CD4-positive, alpha-beta T cell treated with Interferon gamma for 1 hour (primary cell): ENCODE measurements at regions not wholly inside any gene's neighbourhood (a gene's known extent, or its start where the extent isn't known, plus 50 kb on each side); places are given as distances from the start of the nearest gene placed in this dataset.
A peak's percentile ranks its signal among the peaks of the same experiment; 100 is the strongest.
"Not testable (repeated sequence)": the region's sequence is repeated elsewhere in the genome, so short reads cannot be mapped to it uniquely, and the experiment has no call there.

Source experiments
- DNase-seq: peaks from one replicate; pipeline ENCODE4 v3.0.0-alpha.2; 2020

DNA sequence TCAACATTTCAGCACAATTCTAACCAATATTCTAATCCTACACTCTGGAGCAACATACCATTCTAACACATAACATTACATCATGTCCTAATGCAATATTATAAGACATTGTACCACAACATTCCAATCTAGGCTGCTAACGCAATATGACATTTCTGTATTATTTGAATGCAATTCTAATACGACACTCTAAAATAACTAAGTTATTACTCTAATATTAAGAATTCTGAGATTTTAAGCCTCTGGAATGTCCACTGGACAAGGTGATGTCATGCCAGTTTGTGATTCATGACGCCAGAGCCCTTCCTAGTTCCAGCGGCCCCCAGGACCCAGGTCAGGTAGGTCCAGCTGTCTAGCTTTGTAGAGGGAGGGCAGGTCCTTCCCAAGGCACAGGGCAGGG, 69.7 kb upstream of the SIRPA start:
- no peak for DNase-seq

DNA sequence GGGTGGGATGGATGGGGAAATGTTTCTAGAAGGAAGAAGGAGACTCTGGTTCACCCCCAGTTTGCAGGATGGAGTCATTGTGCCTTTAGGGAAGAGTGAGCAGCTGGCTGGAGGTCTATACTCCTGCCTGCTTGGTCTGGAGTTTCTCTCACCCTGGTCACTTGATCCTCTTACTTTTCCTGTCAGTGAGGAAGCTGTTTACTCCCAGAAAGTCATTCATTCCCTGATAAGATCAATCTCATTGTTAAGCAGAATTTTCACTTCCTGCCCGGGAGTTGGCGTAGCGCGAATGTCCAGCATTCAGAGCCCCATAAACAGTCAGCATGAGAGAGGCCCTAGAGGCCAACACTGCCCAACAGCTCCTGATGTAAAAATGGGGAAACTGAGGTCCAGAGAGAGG, 70.4 kb upstream of the SIRPA start:
- no peak for DNase-seq

DNA sequence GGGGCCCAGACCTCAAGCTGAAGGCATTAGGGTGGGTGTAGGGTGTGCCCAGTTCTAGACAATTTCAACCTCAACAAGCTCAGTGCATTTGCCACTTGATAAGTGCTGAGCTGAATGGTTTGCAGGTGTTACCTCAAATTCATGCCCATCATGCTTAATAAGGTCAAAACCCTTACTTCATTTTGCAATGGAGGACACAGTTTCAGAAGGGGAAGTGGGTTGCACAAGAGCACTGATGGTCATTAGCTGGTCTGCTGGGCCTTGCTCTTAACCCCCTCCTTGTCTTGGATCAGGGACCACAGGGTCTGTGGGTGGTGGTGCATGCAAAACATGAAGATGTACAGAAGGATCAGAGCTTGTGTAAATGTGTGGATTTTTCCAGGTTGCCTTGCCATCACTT, 71.0 kb upstream of the SIRPA start:
- DNase-seq = no peak

DNA sequence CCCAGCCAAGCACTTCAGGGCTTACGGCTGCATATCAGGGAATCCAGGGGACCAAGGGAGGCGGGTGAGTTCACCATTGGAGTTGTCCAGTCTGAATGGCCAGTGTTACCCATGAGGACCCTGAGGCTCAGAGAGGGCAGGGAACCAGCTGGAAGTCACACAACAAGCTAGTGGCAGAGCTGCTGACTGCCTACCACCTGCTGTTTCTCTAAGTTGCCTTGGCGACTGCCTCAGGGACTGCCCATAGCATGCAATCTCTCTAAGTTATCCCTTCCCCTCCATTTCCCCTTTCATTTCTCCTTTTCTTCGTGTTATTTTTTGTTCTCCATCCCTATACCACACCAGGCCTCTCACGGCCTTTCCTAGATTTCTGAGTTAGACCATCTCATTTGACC, 71.8 kb upstream of the SIRPA start:
- no peak for DNase-seq

DNA sequence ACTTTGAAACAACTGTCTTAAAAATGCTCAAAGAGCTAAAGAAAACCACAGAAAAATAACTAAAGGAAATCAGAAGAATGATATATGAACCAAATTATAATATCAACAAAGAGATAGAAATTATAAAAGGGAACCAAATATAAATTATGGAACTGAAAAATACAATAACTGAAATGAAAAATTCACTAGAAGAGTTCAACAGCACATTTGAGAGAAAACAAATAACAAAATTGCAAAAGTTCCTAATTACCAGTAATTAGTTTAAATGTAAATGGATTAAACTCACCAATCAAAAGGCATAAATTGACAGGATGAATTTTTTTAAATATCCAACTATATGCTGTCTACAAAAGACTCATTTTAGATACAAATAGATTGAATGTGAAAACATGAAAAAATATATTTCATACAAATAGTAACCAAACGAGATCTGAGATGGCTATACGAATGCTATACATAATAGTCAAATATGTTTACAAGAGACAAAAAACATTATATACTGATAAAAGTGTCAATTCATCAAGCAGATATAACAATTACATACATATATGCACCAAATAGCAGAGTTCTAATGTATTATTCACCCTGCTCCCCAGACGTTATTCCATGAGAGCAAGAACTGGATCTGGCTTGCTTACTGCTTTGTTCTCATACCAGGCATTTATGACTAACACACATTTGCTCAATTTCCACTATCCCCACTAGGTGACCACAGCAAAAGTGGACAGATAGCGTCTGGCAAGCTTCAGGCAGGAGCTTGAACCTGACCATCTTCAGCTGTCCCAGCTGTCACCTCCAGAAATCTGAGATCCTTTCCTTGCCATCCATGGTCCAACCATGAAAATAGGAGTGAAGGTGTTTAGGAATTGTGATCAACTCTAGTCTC, 72.4 kb upstream of the SIRPA start:
- DNase-seq = no peak

DNA sequence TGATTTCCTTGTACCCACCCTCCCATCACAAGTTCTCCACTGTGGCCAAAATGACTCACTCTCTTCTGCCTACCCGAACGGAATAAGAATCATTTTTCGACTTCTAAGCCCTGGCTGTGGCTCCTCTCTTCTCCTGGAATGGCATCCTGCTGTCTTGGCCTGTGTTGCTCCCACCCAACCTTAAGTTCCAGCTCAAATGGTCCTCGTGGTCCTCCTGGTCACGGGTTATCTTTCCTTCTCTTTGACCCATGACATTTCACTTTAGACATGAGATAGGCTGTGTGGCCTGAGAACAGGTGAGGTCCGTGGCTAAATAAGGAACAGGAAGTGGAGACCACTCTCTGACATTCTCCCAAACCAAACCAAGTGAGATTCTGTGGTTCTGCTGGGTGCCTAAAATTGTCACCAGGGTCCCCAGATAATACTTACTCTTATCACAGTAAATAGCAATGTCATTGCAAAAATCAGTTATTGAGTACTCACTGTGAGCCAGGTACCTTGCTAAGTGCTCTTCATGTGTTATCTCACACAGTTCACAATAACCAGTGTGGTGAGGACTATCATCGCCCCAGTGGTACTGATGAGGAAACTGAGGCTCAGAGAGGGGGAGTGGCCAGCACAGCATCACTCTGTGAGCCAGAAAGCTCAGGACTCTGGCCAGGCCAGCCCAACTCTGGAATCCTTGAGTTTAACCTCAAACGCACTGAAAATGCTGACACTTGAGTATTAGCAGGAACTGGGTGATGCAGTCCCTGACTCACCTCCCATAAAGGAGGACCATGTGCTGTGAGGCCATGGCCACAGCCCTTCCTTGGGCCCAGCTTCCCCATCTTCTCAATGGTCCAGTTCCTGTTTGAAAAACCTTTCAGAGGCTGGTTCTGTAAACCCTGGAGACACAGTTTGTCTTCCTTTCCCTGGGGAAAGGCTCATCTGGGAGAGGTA, 74.8 kb upstream of the SIRPA start:
- peak; percentile 67 for DNase-seq

DNA sequence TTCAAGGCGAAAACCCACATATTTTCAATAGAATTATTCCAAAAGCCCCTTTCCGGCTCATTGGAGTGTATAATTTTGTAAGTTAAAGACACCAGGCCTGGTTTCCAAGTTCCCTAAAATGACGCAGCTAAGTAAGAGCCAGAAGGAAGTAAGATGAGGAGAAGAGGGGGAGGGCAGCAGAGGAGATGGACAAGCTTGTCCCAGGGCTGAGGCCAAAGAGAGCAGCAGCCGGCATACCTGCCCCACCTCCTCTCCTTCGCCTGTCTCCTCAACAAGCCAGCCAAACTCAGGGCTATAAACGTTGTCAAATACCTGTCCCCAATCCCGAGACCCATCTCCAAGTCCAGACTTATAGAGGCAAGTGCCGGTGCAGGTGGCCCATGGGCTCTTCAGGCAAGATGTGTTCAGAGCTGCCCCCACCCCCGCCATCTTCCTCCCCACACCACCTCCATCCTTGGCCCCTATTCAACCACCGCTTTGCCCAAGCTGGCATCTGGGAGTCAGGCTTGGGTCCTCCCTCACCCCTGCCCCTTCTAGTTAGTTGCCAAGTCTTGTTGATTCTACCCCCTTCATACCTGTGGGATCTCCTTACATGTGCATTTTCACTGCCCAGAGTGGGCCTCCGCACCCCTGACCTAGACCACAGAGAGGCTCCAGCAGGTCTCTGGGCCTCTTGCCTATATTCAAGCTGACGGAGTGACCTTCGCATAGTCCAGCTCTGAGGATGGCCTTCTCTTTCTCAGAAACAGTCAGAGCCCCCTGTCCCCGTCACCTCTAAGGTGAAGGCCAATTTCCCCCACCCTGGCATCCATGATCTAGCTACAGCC, 75.7 kb upstream of the SIRPA start:
- no peak for DNase-seq

DNA sequence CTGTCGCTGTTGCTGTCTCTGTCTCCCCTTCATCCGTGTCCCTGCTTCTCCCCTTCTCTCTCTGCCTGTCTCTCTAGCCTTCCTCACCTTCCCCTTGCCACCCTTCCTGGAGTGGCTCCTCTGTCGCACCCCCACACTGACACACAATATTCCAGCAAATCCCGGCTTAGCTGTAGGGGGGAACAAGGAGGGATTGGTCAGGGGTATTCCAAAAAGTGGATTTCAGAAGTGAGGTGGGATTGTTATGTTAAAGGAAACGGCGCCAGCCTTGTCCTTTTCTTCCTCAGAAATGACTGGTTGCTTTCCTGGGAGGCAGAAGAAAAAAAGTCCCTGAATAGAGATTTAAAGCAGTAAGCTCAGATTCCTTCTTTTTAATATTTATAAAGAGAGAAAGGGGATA, 76.3 kb upstream of the SIRPA start:
- no peak for DNase-seq

DNA sequence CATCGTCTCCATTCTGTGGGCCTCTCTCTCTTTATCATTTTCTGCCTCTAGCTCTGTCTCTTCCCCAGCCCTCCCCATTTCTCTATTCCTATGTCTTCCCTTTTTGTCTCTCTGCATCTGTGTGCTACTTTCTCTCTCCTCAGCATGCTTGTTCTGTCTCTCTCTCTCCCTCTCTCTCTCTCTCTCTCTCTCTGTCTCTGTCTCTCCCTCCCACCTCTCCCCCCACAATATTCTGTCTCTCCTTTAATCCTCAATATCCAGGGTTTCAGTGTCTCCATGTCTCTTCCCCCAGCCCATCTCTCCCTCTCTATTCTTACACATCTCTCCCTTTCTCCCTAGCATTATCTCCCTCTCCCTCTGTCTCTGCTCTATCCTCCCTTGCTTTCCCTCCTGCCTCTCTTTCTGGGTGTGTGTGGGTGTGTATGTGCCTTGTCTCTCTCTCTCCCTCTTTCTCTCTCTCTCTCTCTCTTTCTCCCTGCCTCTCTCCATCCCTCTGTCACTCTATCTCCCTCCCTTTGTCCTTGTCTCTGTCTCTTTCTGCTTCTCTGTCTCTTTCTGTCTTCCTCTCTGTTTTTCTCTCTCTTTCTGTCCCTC, 76.9 kb upstream of the SIRPA start:
- no peak for DNase-seq

DNA sequence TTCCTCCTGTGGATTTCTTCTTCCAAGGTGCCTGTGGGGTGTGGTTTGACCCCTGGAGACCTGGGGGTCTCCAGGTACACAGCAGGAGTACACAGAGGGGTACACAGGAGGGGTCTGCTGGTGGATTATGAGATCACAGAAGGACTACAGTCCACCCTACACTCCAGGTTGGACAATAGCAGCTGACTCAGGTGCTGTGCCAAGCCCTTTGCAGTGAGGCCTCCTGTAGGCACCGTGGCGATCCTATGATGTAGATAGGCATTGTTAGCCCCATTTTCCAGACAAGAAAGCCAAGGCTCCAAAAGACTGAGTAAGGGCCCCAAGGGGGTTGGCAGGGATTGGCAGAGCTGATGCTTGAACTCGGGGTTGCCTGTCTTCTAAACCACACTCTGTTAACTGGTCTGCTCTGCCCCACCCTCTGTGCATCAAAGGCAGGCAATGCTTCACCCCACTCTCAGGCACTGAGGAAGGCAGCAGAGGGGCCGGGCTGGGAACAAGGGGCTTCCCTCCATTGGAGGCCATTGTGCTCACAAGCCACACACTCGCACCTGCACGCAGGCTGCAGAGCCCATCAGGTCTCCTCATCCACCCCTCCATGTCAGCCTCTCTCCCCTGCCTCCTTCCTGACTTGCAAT, 77.5 kb upstream of the SIRPA start:
- no peak for DNase-seq

DNA sequence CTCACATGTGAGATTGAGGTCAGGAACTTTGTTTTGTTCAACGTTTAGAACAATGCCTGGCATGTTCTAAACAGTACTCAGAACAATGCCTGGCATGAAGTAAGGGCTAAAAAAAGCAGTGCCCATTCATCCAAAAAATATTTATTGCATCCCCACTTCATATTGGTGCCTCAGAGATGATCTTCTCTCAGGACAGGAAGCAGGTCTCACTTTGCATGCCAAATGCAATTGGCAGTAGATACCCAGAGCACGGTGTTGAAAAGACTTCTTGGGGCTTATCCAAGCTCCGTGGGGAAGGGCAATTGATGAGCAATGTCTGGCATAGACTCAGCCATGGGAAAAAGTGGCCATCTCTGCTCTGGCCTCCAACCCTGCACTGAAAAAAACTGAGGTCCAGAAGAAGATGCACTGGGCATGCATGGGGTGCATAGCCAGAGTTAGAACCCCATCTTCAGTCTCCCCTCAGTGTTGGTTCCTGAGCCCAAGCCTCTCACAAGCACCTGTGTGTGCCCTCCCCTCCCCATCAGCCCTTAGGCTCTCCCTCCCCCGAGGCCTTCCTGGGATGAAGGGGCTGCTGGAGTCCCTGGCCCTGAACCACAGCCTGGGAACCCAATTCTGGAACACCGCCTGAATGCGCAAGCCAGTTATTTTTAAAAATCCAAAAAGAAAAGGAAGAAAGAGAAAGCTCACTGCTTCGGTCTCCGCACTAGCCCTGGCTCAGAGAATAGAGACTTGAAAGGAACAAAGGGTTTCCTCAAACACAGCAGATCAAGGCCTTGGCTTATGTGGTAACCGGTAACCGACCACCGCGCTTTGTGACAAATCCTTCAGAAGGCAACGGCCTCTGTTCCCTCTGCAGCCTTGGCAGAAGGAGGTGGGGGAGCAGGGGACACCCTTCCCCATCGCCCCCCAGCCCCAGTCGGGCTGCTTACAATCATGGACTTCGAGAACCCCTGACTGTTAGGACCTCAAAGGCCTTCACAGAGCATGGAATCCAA, 78.5 kb upstream of the SIRPA start:
- DNase-seq = no peak

DNA sequence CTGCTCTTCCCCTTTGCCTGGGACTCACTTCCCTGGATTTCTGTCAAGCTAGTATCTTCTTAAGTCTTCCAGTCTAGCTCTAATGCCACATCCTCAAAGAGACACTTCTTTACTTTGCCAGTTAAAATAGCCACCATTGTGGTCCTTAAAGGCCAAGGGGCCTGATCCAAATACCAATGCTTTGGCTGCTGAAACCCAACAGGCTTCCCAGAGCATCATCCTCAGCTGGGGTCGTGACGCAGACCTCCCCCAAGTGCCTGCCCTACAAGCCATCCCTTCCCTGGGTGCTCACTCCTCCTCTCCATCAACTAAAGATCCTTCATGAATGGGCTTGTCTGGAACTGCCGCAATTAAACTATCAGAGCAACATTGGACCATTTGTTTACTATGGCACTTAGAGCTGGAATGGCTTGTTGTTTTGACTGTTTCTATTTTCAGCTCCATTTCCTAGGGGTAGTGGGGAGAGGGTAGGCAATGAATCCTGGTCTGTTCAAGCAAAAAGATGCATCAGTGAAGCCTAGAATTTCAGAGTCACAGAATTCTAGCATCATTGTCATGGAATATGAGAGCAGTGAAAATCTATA, 79.6 kb upstream of the SIRPA start:
- DNase-seq = no peak

DNA sequence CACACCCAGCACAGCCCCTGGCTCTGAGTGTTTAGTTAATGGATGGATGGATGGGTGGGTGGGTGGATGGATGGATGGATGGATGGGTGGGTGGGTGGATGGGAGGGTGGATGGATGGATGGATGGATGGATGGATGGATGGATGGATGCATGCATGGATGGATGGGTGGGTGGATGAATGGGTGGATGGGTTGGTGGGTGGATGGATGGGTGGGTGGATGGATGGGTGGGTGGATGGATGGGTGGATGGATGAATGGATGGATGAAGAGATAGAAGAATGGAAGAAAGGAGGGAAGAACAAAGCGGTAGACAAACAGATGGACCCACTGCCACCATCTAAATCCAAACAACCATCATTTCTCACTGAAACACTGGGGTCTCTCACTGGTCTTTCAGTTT, 80.3 kb upstream of the SIRPA start:
- DNase-seq = not testable (repeated sequence)

DNA sequence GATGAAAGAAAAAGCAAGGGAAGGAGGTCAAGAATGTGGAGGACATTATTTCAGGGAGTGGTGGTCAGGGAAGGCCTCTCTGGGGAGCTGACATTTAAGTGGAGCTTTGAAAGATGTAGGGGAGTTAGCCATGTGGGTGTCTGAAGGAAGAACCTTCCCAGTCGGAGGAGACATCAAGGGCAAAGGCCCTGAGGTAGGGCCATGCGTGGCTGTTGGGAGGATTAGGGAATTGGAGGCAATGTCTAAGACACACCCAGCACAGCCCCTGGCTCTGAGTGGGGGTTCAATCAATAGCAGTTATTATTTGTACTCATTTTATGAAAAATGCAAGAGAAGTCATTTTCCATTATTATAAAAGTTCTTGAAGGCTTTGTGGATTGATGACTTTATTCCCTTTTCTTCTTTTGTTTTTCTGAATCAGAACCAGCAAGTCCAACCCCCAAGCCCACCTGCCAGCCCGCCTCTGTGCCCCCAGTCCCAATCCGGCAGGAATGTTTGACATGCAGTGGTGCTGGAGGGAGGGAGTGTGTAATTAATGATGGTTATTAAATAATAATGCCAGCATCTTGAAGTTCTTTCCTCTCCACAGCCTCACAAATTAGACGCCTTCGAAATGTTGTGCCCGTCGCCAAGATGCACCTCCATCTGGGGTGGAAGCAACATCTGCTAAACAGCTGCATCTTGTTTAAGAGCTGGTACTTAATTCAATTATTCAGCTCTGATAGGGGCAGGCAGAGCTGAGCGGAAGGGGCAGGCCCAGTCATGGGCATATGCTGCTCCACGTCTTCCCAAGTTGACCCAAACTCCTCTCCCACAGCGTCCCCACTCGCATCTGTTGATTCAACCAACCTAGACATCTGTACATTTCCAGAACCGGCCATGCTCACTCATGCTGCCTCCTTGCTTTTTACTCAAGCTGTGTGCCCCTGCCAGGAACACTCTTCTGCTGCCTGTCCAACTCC, 81.3 kb upstream of the SIRPA start:
- DNase-seq = no peak

DNA sequence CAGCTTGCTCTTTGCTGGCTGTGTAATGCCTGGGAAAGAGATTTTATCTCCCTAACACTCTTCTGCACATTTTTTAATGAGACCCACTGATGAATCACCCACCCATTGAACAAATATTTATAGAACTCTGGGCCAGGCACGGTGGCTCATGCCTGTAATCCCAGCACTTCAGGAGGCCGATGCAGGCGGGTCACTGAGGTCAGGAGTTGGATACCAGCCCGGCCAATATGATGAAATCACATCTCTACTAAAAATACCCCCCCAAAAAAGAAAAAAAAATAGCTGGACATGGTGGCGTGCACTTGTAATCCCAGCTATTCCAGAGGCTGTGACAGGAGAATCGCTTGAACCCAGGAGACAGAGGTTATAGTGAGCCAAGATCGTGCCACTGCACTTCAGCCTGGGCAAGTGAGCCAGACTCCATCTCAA, 82.1 kb upstream of the SIRPA start:
- no peak for DNase-seq

DNA sequence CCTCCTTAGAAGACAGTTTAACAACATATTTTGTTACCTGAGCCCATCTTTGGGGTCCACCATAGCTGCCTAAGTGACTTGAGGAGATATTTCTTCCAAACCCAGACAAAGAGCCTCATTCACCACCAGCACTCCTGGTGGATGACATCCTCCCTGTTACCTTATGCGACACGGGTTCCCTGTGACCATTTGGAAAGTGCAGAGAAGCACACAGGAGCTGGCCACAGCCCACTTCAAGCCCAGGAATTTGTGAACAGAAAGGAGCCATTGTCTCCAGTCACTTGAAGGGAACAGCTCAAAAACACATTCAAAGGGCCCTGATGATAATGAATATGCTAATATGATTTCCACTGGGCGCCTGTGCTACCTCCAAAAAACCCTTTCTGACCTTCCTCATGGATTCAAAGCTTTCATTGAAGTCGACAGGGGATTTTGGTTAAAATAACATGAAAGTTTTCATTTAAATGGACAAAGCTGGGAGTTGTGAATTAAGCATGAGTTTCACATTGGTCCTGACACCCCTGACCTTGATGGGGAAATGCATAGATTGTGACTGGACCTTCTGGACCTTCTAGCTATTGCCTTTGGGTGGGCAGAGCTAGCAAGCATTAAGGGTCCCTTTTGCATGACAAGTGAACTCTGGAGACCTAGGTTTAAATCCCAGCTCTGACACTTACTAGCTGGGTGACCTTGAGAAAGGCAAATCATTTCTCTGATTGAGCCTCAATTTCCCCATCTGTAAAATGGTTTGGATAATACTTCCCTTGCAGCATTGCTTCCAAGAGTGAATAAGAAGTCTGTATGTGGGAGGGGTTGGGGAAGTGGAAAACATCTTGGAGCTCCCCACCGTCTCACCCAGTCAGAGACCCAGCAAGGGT, 83.3 kb upstream of the SIRPA start:
- no peak for DNase-seq

DNA sequence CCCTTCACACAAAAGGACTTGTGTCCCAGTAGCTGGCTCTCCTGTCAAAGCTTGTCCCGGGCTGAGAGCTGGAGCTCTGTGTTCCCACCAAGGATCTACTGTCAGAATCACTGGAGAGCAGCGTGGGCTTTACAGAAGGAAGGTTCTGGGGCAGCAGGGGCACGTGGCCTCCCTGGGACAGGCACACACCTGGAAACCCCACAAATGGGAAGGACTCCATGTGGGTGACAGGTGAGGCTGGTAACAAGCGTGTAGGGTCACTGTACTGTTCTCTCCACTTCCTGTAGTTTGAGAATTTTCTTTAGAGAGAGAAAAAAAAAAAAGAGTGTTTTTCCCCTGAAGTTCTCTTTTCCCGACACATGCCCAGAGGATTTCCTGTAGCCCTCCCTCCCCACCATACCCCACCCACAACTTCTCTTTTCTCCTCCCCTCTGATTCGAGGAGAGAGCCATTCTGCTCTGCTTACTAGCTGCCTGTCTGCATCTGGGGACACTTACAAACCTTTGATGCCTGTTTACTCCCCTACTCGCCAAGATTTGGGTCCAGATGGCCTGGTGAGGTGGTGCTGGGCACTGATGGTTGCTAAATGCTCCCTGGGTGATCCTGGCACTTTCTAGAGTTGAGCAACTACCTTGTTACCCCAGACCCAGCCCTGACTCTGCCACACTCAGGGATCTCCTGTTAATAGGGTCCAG, 84.1 kb upstream of the SIRPA start:
- peak; percentile 19 for DNase-seq

DNA sequence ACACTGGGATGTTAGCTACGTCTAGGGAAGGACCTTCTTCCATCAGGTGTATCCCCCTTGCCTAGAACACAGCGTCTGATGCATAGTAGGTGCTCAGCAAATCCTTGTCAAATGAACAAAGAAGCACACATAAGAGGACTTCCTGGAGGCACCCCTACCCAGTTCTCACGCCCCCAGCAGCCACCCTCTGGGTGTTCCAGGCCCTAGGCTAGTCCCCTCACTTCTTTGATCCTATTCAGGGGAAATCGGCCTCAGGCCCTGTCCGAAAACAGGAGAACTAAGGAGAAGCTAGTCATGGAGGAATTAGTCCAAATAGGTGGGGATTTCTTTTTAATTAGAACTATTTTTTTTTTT, 84.7 kb upstream of the SIRPA start:
- no peak for DNase-seq
